Liver (tissue), 8 donors: ENCODE measurements at regions not wholly inside any gene's neighbourhood (a gene's known extent, or its start where the extent isn't known, plus 50 kb on each side); places are given as distances from the start of the nearest gene placed in this dataset.
"Not testable (repeated sequence)": the region's sequence is repeated elsewhere in the genome, so short reads cannot be mapped to it uniquely, and the experiment has no call there.

Source experiments
- DNase-seq: peaks from one replicate; pipeline ENCODE4 v3.0.0-alpha.2; 2017; ENCODE audit warnings: low spot score
- H3K27ac ChIP-seq, 2 donors: one replicate each; pipeline ENCODE4 v1.7.0; 2013; ENCODE audit warnings: inconsistent platforms in 2 of 2, low read length in 2 of 2, control low read depth in 1 of 2, low read depth in 1 of 2, mild to moderate bottlenecking in 1 of 2
- H3K27me3 ChIP-seq, 4 donors: one replicate each; pipeline versions ENCODE4 v1.6.1 to v1.7.0; 2013; ENCODE audit warnings: low read length in 3 of 4, inconsistent platforms in 1 of 4, mild to moderate bottlenecking in 1 of 4, moderate library complexity in 1 of 4; ENCODE audit not compliant: control insufficient read depth in 4 of 4, insufficient read depth in 4 of 4
- H3K36me3 ChIP-seq, 4 donors: one replicate each; pipeline versions ENCODE4 v1.6.1 to v1.7.0; 2013; ENCODE audit warnings: low read length in 3 of 4, mild to moderate bottlenecking in 3 of 4, low read depth in 1 of 4, moderate library complexity in 1 of 4; ENCODE audit not compliant: control insufficient read depth in 4 of 4, insufficient read depth in 3 of 4
- H3K4me1 ChIP-seq, 4 donors: one replicate each; pipeline versions ENCODE4 v1.6.1 to v1.7.0; 2013; ENCODE audit warnings: low read length in 3 of 4, mild to moderate bottlenecking in 3 of 4, moderate library complexity in 1 of 4; ENCODE audit not compliant: control insufficient read depth in 4 of 4, insufficient read depth in 4 of 4
- H3K4me3 ChIP-seq, 3 donors: one replicate each; pipeline versions ENCODE4 v1.6.1 to v1.7.0; 2013; ENCODE audit warnings: low read length in 3 of 3, control low read depth in 1 of 3, low read depth in 1 of 3, mild to moderate bottlenecking in 1 of 3
- H3K9ac ChIP-seq, 2 donors: one replicate each; pipeline ENCODE4 v1.7.0; 2013; ENCODE audit warnings: low read length in 2 of 2, mild to moderate bottlenecking in 2 of 2, moderate library complexity in 2 of 2, control low read depth in 1 of 2, low read depth in 1 of 2
- H3K9me3 ChIP-seq, 4 donors: one replicate each; pipeline versions ENCODE4 v1.6.1 to v1.7.0; 2013; ENCODE audit warnings: low read length in 3 of 4; ENCODE audit not compliant: control insufficient read depth in 4 of 4
- EGR1 ChIP-seq, 2 donors: IDR thresholded peaks; 2 replicates each; pipeline ENCODE4 v1.6.1; 2016 to 2018; ENCODE audit warnings: antibody characterized with exemption in 2 of 2, low read depth in 2 of 2
- FOXA1 ChIP-seq: IDR thresholded peaks from 2 replicates; pipeline ENCODE4 v1.6.1; 2016; ENCODE audit warnings: antibody characterized with exemption
- FOXA2 ChIP-seq: IDR thresholded peaks from 2 replicates; pipeline ENCODE4 v1.6.1; 2016; ENCODE audit warnings: antibody characterized with exemption
- GABPA ChIP-seq, 2 donors: IDR thresholded peaks in 1 of 2; conservative IDR thresholded peaks in 1 of 2; 2 replicates each; pipeline ENCODE4 v1.6.1; 2016; ENCODE audit warnings: antibody characterized with exemption in 2 of 2, mild to moderate bottlenecking in 1 of 2, moderate library complexity in 1 of 2
- HNF4A ChIP-seq, 2 donors: conservative IDR thresholded peaks; 2 replicates each; pipeline ENCODE4 v1.6.1; 2016; ENCODE audit warnings: antibody characterized with exemption in 2 of 2, mild to moderate bottlenecking in 2 of 2
- HNF4G ChIP-seq: IDR thresholded peaks from 2 replicates; pipeline ENCODE4 v1.6.1; 2016; ENCODE audit warnings: antibody characterized with exemption
- JUND ChIP-seq, 2 donors: IDR thresholded peaks; 2 replicates each; pipeline ENCODE4 v1.6.1; 2016; ENCODE audit warnings: antibody characterized with exemption in 2 of 2
- NR2F2 ChIP-seq: IDR thresholded peaks from 2 replicates; pipeline ENCODE4 v1.6.1; 2016; ENCODE audit warnings: antibody characterized with exemption
- RAD21 ChIP-seq, 2 donors: IDR thresholded peaks; 2 replicates each; pipeline ENCODE4 v1.6.1; 2016; ENCODE audit warnings: antibody characterized with exemption in 2 of 2, mild to moderate bottlenecking in 2 of 2
- RXRA ChIP-seq, 2 donors: IDR thresholded peaks; 2 replicates each; pipeline ENCODE4 v1.6.1; 2017 to 2018; ENCODE audit warnings: antibody characterized with exemption in 2 of 2, mild to moderate bottlenecking in 1 of 2
- SP1 ChIP-seq: IDR thresholded peaks from 2 replicates; pipeline ENCODE4 v1.6.1; 2018; ENCODE audit warnings: antibody characterized with exemption, mild to moderate bottlenecking
- TAF1 ChIP-seq: conservative IDR thresholded peaks from 2 replicates; pipeline ENCODE4 v1.6.1; 2016; ENCODE audit warnings: antibody characterized with exemption, mild to moderate bottlenecking
- YY1 ChIP-seq: IDR thresholded peaks from 2 replicates; pipeline ENCODE4 v1.6.1; 2016; ENCODE audit warnings: antibody characterized with exemption, mild to moderate bottlenecking
- WGBS: extraction: QIAGEN DNeasy Blood & Tissue Kit; methylation state at CpG from one replicate; pipeline ENCODE4 v1.1.7; 2013; 5-methylcytosine and 5-hydroxymethylcytosine counted together
- TF ChIP-seq, protein P1 (sequence below): IDR thresholded peaks from 2 replicates; pipeline ENCODE4 v1.6.1; 2016; ENCODE audit warnings: antibody characterized with exemption
- TF ChIP-seq, protein P2 (sequence below): IDR thresholded peaks from 2 replicates; pipeline ENCODE4 v1.6.1; 2016; ENCODE audit warnings: antibody characterized with exemption, mild to moderate bottlenecking
- TF ChIP-seq, protein P3 (sequence below): fragments of 150-350 bp; IDR thresholded peaks from 2 replicates; pipeline ENCODE4 v1.5.1; 2017; ENCODE audit warnings: improper control_type of control experiment, low read depth, low read length; ENCODE audit not compliant: missing input control
- TF ChIP-seq, protein P4 (sequence below): IDR thresholded peaks from 2 replicates; pipeline ENCODE4 v1.6.1; 2016; ENCODE audit warnings: antibody characterized with exemption
- donor health status: healthy.
- donor health status: healthy.
- donor health status: healthy.
- donor health status: healthy.
- donor health status: healthy.

DNA sequence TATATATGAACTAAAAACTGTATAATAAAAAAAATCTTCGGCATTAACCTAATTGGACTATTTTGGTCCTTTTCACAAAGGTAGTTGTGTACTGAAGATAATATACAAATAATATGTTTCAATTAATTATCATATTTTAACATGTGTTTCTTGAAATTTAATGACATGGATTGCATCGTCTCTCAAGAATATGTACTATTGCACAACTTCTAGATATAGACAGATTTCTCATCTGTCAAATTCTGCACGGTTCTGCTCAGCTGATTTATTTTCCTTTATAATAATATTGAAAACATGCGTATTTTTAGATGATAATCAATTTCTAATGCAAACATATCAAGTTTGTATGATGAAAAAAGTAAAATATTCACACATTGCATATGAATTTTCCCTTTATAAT lies 498.7 kb upstream of the PABPC4L start:
- WGBS, result 77% methylated on average over 4 of the region's 4 CpGs
- no peak for DNase-seq
- TF ChIP-seq SP1, result no peak
- TF ChIP-seq, protein P1, sequence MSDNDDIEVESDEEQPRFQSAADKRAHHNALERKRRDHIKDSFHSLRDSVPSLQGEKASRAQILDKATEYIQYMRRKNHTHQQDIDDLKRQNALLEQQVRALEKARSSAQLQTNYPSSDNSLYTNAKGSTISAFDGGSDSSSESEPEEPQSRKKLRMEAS, result no peak
- no peak for TF ChIP-seq FOXA2
- TF ChIP-seq JUND (IDR thresholded peaks at IDR 0.05), result no peak
- TF ChIP-seq EGR1 (IDR thresholded peaks at IDR 0.05; ENCODE audit: low read depth in 2 of 2), result no peak
- no peak for TF ChIP-seq FOXA1
- TF ChIP-seq RAD21 (IDR thresholded peaks at IDR 0.05), result no peak
- TF ChIP-seq, protein P2, sequence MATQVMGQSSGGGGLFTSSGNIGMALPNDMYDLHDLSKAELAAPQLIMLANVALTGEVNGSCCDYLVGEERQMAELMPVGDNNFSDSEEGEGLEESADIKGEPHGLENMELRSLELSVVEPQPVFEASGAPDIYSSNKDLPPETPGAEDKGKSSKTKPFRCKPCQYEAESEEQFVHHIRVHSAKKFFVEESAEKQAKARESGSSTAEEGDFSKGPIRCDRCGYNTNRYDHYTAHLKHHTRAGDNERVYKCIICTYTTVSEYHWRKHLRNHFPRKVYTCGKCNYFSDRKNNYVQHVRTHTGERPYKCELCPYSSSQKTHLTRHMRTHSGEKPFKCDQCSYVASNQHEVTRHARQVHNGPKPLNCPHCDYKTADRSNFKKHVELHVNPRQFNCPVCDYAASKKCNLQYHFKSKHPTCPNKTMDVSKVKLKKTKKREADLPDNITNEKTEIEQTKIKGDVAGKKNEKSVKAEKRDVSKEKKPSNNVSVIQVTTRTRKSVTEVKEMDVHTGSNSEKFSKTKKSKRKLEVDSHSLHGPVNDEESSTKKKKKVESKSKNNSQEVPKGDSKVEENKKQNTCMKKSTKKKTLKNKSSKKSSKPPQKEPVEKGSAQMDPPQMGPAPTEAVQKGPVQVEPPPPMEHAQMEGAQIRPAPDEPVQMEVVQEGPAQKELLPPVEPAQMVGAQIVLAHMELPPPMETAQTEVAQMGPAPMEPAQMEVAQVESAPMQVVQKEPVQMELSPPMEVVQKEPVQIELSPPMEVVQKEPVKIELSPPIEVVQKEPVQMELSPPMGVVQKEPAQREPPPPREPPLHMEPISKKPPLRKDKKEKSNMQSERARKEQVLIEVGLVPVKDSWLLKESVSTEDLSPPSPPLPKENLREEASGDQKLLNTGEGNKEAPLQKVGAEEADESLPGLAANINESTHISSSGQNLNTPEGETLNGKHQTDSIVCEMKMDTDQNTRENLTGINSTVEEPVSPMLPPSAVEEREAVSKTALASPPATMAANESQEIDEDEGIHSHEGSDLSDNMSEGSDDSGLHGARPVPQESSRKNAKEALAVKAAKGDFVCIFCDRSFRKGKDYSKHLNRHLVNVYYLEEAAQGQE, result no peak
- no peak for TF ChIP-seq NR2F2
- no peak for TF ChIP-seq HNF4A (conservative IDR thresholded peaks at IDR 0.05)
- no peak for TF ChIP-seq RXRA (IDR thresholded peaks at IDR 0.05)
- no peak for TF ChIP-seq YY1
- TF ChIP-seq, protein P3, sequence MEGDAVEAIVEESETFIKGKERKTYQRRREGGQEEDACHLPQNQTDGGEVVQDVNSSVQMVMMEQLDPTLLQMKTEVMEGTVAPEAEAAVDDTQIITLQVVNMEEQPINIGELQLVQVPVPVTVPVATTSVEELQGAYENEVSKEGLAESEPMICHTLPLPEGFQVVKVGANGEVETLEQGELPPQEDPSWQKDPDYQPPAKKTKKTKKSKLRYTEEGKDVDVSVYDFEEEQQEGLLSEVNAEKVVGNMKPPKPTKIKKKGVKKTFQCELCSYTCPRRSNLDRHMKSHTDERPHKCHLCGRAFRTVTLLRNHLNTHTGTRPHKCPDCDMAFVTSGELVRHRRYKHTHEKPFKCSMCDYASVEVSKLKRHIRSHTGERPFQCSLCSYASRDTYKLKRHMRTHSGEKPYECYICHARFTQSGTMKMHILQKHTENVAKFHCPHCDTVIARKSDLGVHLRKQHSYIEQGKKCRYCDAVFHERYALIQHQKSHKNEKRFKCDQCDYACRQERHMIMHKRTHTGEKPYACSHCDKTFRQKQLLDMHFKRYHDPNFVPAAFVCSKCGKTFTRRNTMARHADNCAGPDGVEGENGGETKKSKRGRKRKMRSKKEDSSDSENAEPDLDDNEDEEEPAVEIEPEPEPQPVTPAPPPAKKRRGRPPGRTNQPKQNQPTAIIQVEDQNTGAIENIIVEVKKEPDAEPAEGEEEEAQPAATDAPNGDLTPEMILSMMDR, result no peak
- TF ChIP-seq HNF4G, result no peak
- TF ChIP-seq, protein P4, sequence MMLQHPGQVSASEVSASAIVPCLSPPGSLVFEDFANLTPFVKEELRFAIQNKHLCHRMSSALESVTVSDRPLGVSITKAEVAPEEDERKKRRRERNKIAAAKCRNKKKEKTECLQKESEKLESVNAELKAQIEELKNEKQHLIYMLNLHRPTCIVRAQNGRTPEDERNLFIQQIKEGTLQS, result no peak
- TF ChIP-seq GABPA (IDR thresholded peaks at IDR 0.05 in 1 of 2, conservative IDR thresholded peaks at IDR 0.05 in 1 of 2), result no peak
- no peak for TF ChIP-seq TAF1

DNA sequence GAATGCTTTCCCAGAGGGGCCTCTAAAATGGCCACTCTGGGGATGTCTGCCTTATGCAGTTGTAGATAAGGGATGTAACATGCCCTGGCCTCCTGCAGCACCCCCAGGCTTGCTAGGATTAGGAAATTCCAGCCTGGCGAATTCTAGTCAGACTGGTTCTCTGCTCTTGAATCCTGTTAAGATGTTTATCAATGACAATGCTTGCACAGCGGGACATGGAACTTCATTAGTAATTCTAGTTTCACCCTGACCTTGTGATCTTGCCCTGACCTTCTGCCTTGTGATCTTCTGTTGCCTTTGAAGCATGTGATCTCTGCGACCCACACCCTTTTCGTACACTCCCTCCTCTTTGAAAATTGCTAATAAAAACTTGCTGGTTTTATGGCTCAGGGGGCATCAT lies 497.2 kb upstream of the PABPC4L start:
- not testable (repeated sequence) for H3K27ac ChIP-seq, H3K4me3 ChIP-seq, H3K9ac ChIP-seq, H3K9me3 ChIP-seq, H3K4me1 ChIP-seq, H3K27me3 ChIP-seq, H3K36me3 ChIP-seq, DNase-seq
- WGBS, result 81% methylated on average over 4 of the region's 4 CpGs

More for the DNA sequence above, 498.7 kb upstream of the PABPC4L start:
- Histone ChIP-seq H3K36me3 (no peaks in the 10 kb centered on the region), H3K4me1 (no peaks in the 10 kb centered on the region), H3K27ac (no peak overlapping the region), H3K9ac (no peak overlapping the region), H3K4me3 (no peak overlapping the region), H3K27me3 (no peaks in the 10 kb centered on the region), H3K9me3 (no peaks in the 10 kb centered on the region)
